A549 (cell line): ENCODE measurements at regions not wholly inside any gene's neighbourhood (a gene's known extent, or its start where the extent isn't known, plus 50 kb on each side); places are given as distances from the start of the nearest gene placed in this dataset.

Experiments
- ATAC-seq, 2 experiments: fragments of 200-7000 bp in 1 of 2; fragments of >200 bp in 1 of 2; cut with Nextera tagmentation in 1 of 2; cut with Tn5 transposase in 1 of 2; 3 replicates each; pipeline versions ENCODE4 v1.8.0 to v1.9.1; 2018 to 2020; ENCODE audit warnings: mild to moderate bottlenecking in 1 of 2, moderate library complexity in 1 of 2
- CTCF ChIA-PET: fragments of 300-600 bp; sonication (Branson Sonifier 250); formaldehyde crosslinking; extraction: SDS; loops from one replicate; lab custom pipeline; 2021; ENCODE audit warnings: antibody characterized with exemption, inconsistent platforms; lab: Yijun Ruan, JAX
- POLR2A ChIA-PET: fragments of 350-600 bp; formaldehyde crosslinking; extraction: SDS; loops from one replicate; lab custom pipeline; 2021; ENCODE audit warnings: antibody characterized with exemption, inconsistent platforms; lab: Yijun Ruan, JAX
- DNase-seq, 2 experiments: peaks; one replicate each; pipeline versions ENCODE4 v3.0.0 to v3.0.0-alpha.2; 2011 to 2016; ENCODE audit warnings: low read depth in 1 of 2, low spot score in 1 of 2
- FAIRE-seq: peaks from 2 replicates; lab custom pipeline; 2011; peaks lifted over from hg19 to GRCh38; lab: Jason Lieb, UNC
- H3K27ac ChIP-seq, 2 experiments: fragments of >200 bp; sonication (Bioruptor Twin); formaldehyde crosslinking; 3 replicates each; pipeline ENCODE4 v1.5.1; 2016 to 2017
- H3K4me1 ChIP-seq: fragments of >200 bp; sonication (Bioruptor Twin); formaldehyde crosslinking; 3 replicates; pipeline ENCODE4 v1.6.1; 2016
- H3K4me2 ChIP-seq: fragments of >200 bp; sonication (Bioruptor Twin); formaldehyde crosslinking; 3 replicates; pipeline ENCODE4 v1.6.1; 2016
- H3K4me3 ChIP-seq: fragments of >200 bp; sonication (Bioruptor Twin); formaldehyde crosslinking; 3 replicates; pipeline ENCODE4 v1.5.1; 2016
- H3K9me3 ChIP-seq: fragments of >200 bp; sonication (Bioruptor Twin); formaldehyde crosslinking; 3 replicates; pipeline ENCODE4 v1.6.1; 2016
- ATOH8 ChIP-seq: fragments of 250-450 bp; sonication (Bioruptor Pico); IDR thresholded peaks from 2 replicates; pipeline ENCODE4 v1.5.0; 2020; ENCODE audit warnings: low read depth, mild to moderate bottlenecking, moderate library complexity
- BCL3 ChIP-seq: fragments of >200 bp; sonication (Bioruptor Twin); formaldehyde crosslinking; IDR thresholded peaks from 3 replicates; pipeline ENCODE4 v1.6.1; 2016
- CEBPB ChIP-seq, 2 experiments: fragments of >200 bp in 1 of 2; sonication (Bioruptor Twin) in 1 of 2; formaldehyde crosslinking in 1 of 2; IDR thresholded peaks; 2 replicates each; pipeline ENCODE4 v1.6.1; 2012 to 2016
- CHD2 ChIP-seq: fragments of 150-350 bp; IDR thresholded peaks from 2 replicates; pipeline ENCODE4 v1.6.1; 2014; ENCODE audit warnings: low read length; ENCODE audit not compliant: partially characterized antibody
- CHD4 ChIP-seq: fragments of 200-600 bp; sonication (generic); IDR thresholded peaks from 2 replicates; pipeline ENCODE4 v1.6.1; 2016; ENCODE audit warnings: antibody characterized with exemption, mild to moderate bottlenecking, borderline replicate concordance
- CTCF ChIP-seq: fragments of >200 bp; sonication (Bioruptor Twin); formaldehyde crosslinking; IDR thresholded peaks from 3 replicates; pipeline ENCODE4 v1.5.1; 2016
- EP300 ChIP-seq, 2 experiments: fragments of >200 bp; sonication (Bioruptor Twin); formaldehyde crosslinking; IDR thresholded peaks; 2 replicates in 1 of 2; 3 replicates in 1 of 2; pipeline ENCODE4 v1.6.1; 2016 to 2017
- FOSL2 ChIP-seq, 2 experiments: fragments of 450-650 bp in 1 of 2; fragments of >200 bp in 1 of 2; sonication (Bioruptor Twin) in 1 of 2; formaldehyde crosslinking; IDR thresholded peaks; 2 replicates each; pipeline versions ENCODE4 v1.5.0 to v1.6.1; 2016 to 2020; ENCODE audit warnings: mild to moderate bottlenecking in 1 of 2, moderate library complexity in 1 of 2
- HDAC2 ChIP-seq: fragments of 200-600 bp; sonication (generic); IDR thresholded peaks from 2 replicates; pipeline ENCODE4 v1.6.1; 2016
- HEYL ChIP-seq: fragments of 250-450 bp; sonication (Bioruptor Pico); IDR thresholded peaks from 2 replicates; pipeline ENCODE4 v1.8.0; 2021; ENCODE audit warnings: mild to moderate bottlenecking, moderate library complexity
- HOXB5 ChIP-seq: fragments of 250-450 bp; sonication (Bioruptor Pico); IDR thresholded peaks from 2 replicates; pipeline ENCODE4 v1.5.0; 2020; ENCODE audit warnings: mild to moderate bottlenecking, moderate library complexity
- KDM1A ChIP-seq: fragments of 200-600 bp; sonication (generic); IDR thresholded peaks from 2 replicates; pipeline ENCODE4 v1.6.1; 2016; ENCODE audit warnings: low read depth, mild to moderate bottlenecking
- NR3C1 ChIP-seq: fragments of >200 bp; sonication (Bioruptor Twin); formaldehyde crosslinking; IDR thresholded peaks from 3 replicates; pipeline ENCODE4 v1.6.1; 2017
- POLR2AphosphoS2 ChIP-seq: conservative IDR thresholded peaks from 2 replicates; pipeline ENCODE4 v1.6.1; 2012; ENCODE audit warnings: low read length, improper control_type of control experiment, inconsistent platforms
- RARB ChIP-seq: fragments of 250-450 bp; sonication (Bioruptor Pico); IDR thresholded peaks from 2 replicates; pipeline ENCODE4 v1.8.0; 2021; ENCODE audit warnings: mild to moderate bottlenecking, moderate library complexity
- RCOR1 ChIP-seq: fragments of 150-350 bp; IDR thresholded peaks from 2 replicates; pipeline ENCODE4 v1.6.1; 2014; ENCODE audit warnings: antibody characterized with exemption, low read length, low read depth
- USF2 ChIP-seq: fragments of 450-650 bp; IDR thresholded peaks from 2 replicates; pipeline ENCODE4 v1.6.1; 2014; ENCODE audit warnings: antibody characterized with exemption
- ZFP36 ChIP-seq: fragments of 450-650 bp; IDR thresholded peaks from 2 replicates; pipeline ENCODE4 v1.6.1; 2014; ENCODE audit warnings: borderline replicate concordance; ENCODE audit not compliant: partially characterized antibody
- TF ChIP-seq, protein P1 (sequence below): IDR thresholded peaks from 2 replicates; pipeline ENCODE4 v1.6.1; 2012
- TF ChIP-seq, protein P2 (sequence below): fragments of >200 bp; sonication (Bioruptor Twin); formaldehyde crosslinking; IDR thresholded peaks from 2 replicates; pipeline ENCODE4 v1.6.1; 2016

- Histone ChIP-seq H3K4me1 (0 out of 3 replicates have a peak, but pooled peaks cover 3% of the 10 kb centered on the region), H3K27ac (no peak overlapping the region), H3K9me3 (no peaks in the 10 kb centered on the region), H3K4me2 (no peak overlapping the region), H3K4me3 (no peak overlapping the region)
- TF ChIP-seq NR3C1 (no peak), POLR2AphosphoS2 (no peak), CEBPB (IDR thresholded peaks at IDR 0.05) (no peak), RCOR1 (no peak), USF2 (no peak), ATOH8 (CRISPR knock-in tag) (no peak), CHD2 (no peak), RARB (CRISPR knock-in tag) (no peak), HOXB5 (CRISPR knock-in tag) (no peak), KDM1A (no peak), CHD4 (no peak), ZFP36 (no peak)
- TF ChIP-seq, protein P1, sequence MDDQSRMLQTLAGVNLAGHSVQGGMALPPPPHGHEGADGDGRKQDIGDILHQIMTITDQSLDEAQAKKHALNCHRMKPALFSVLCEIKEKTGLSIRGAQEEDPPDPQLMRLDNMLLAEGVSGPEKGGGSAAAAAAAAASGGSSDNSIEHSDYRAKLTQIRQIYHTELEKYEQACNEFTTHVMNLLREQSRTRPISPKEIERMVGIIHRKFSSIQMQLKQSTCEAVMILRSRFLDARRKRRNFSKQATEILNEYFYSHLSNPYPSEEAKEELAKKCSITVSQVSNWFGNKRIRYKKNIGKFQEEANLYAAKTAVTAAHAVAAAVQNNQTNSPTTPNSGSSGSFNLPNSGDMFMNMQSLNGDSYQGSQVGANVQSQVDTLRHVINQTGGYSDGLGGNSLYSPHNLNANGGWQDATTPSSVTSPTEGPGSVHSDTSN, result no peak
- DNase-seq, result no peak
- CTCF ChIA-PET, result interaction anchor here (0.7 to 2.3 kb wide), 6 partner anchors 9 to 1190 kb away, joined by 3 to 8 read pairs (median 3); no protein-coding TSS in a partner anchor
- POLR2A ChIA-PET, result no interaction called here
- ATAC-seq, result no peak
- FAIRE-seq, result no peak
These were observed 136.8 kb upstream of the USP25 start for GRCh38 chr21:15592957-15593356.

- POLR2A ChIA-PET, result no interaction called here
- Histone ChIP-seq H3K4me3 (no peak overlapping the region), H3K4me2 (no peak overlapping the region), H3K4me1 (0 out of 3 replicates have a peak, but pooled peaks cover 7% of the 10 kb centered on the region), H3K9me3 (no peaks in the 10 kb centered on the region), H3K27ac (no peak overlapping the region)
- FAIRE-seq (no peak), DNase-seq (no peak), ATAC-seq (no peak)
- TF ChIP-seq HEYL (CRISPR knock-in tag) (no peak), FOSL2 (IDR thresholded peaks at IDR 0.05) (no peak), FOSL2 (CRISPR knock-in tag; IDR thresholded peaks at IDR 0.05) (no peak), BCL3 (no peak), CTCF (no peak), EP300 (IDR thresholded peaks at IDR 0.05) (no peak), HDAC2 (no peak)
- TF ChIP-seq, protein P2, sequence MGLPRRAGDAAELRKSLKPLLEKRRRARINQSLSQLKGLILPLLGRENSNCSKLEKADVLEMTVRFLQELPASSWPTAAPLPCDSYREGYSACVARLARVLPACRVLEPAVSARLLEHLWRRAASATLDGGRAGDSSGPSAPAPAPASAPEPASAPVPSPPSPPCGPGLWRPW, result no peak
- CTCF ChIA-PET, result interaction anchor here (1.4 kb wide), 1 partner anchor 8 kb away, joined by 3 read pairs; no protein-coding TSS in a partner anchor
These were observed 128.4 kb upstream of the USP25 start for GRCh38 chr21:15601390-15601789.
